Endothelial cell of umbilical vein (primary cell): ENCODE measurements at regions not wholly inside any gene's neighbourhood (a gene's known extent, or its start where the extent isn't known, plus 50 kb on each side); places are given as distances from the start of the nearest gene placed in this dataset.

ENCODE experiments used
- BruUV-seq: library from RNA; stranded (reverse); fragments of 400-500 nt; replicated peaks from 2 replicates; lab custom pipeline; 2021; lab: Mats Ljungman, UMichigan
- CTCF ChIA-PET: fragments of 300-600, 350-600 bp; sonication (Branson Sonifier 250); formaldehyde crosslinking; loops from one replicate; lab custom pipeline; 2021; ENCODE audit warnings: antibody characterized with exemption, inconsistent platforms; lab: Charles Lee
- POLR2A ChIA-PET: fragments of 300-600, 350-600 bp; sonication (Branson Sonifier 250); formaldehyde crosslinking; loops from one replicate; lab custom pipeline; 2021; ENCODE audit warnings: antibody characterized with exemption, inconsistent platforms; lab: Charles Lee
- DNase-seq: peaks from one replicate; pipeline ENCODE4 v3.0.0-alpha.2; 2011; ENCODE audit warnings: low read depth, low spot score
- FAIRE-seq: peaks from 2 replicates; lab custom pipeline; 2011; peaks lifted over from hg19 to GRCh38; lab: Jason Lieb, UNC
- H2AFZ ChIP-seq: 2 replicates; pipeline ENCODE4 v1.6.0; 2012; ENCODE audit warnings: low read depth, low read length, control low read depth, inconsistent platforms
- H3K27ac ChIP-seq: 2 replicates; pipeline ENCODE4 v1.5.1; 2011; ENCODE audit warnings: low read depth, mild to moderate bottlenecking, control low read depth, low read length, moderate library complexity; ENCODE audit not compliant: insufficient read depth
- H3K27me3 ChIP-seq, 2 experiments: 2 replicates each; pipeline versions ENCODE4 v1.6.0 to v1.6.1; 2011; ENCODE audit warnings: low read length in 2 of 2, mixed read lengths in 1 of 2; ENCODE audit not compliant: control insufficient read depth in 2 of 2, insufficient read depth in 2 of 2
- H3K36me3 ChIP-seq, 2 experiments: 2 replicates in 1 of 2; 3 replicates in 1 of 2; pipeline ENCODE4 v1.5.1; 2011; ENCODE audit warnings: low read length in 2 of 2, mild to moderate bottlenecking in 1 of 2, moderate library complexity in 1 of 2; ENCODE audit not compliant: control insufficient read depth in 2 of 2, insufficient read depth in 2 of 2; ENCODE audit errors: extremely low read depth in 1 of 2
- H3K4me1 ChIP-seq: 3 replicates; pipeline ENCODE4 v1.5.1; 2011; ENCODE audit warnings: mild to moderate bottlenecking, low read length; ENCODE audit not compliant: control insufficient read depth, insufficient read depth; ENCODE audit errors: extremely low read depth
- H3K4me2 ChIP-seq: 2 replicates; pipeline ENCODE4 v1.6.1; 2011; ENCODE audit warnings: low read length, control low read depth, mixed read lengths; ENCODE audit not compliant: insufficient read depth
- H3K4me3 ChIP-seq, 3 experiments: fragments of 200-600 bp in 1 of 3; sonication (generic), shearing (Covaris generic) in 1 of 3; replicated peaks in 1 of 3; 2 replicates each; pipeline ENCODE4 v1.5.1; 2011 to 2016; ENCODE audit warnings: control low read depth in 3 of 3, low read length in 3 of 3, mild to moderate bottlenecking in 2 of 3, inconsistent platforms in 1 of 3, low read depth in 1 of 3, moderate library complexity in 1 of 3; ENCODE audit not compliant: insufficient read depth in 1 of 3
- H3K79me2 ChIP-seq: 2 replicates; pipeline ENCODE4 v1.6.0; 2012; ENCODE audit warnings: low read length, inconsistent platforms; ENCODE audit not compliant: control insufficient read depth, insufficient read depth
- H3K9ac ChIP-seq: replicated peaks from 2 replicates; pipeline ENCODE3; 2011; ENCODE audit warnings: low read length, control low read depth; ENCODE audit not compliant: insufficient read depth; ENCODE audit errors: extremely low read depth
- H3K9me1 ChIP-seq: replicated peaks from 3 replicates; pipeline ENCODE4 v1.6.0; 2011; ENCODE audit warnings: mild to moderate bottlenecking, low read length; ENCODE audit not compliant: control insufficient read depth, insufficient read depth; ENCODE audit errors: extremely low read depth
- H3K9me3 ChIP-seq: replicated peaks from 2 replicates; pipeline ENCODE4 v1.5.1; 2012; ENCODE audit warnings: low read length, inconsistent platforms; ENCODE audit not compliant: control insufficient read depth, insufficient read depth
- H4K20me1 ChIP-seq: replicated peaks from 2 replicates; pipeline ENCODE3; 2011; ENCODE audit warnings: mild to moderate bottlenecking, low read length; ENCODE audit not compliant: control insufficient read depth, insufficient read depth; ENCODE audit errors: extremely low read depth
- EZH2 ChIP-seq: IDR thresholded peaks from 2 replicates; pipeline ENCODE4 v1.6.1; 2012; ENCODE audit warnings: borderline replicate concordance, low read depth, mild to moderate bottlenecking, moderate library complexity, low read length, inconsistent platforms; ENCODE audit not compliant: severe bottlenecking
- FOS ChIP-seq: IDR thresholded peaks from 2 replicates; pipeline ENCODE4 v1.6.1; 2011; ENCODE audit warnings: mild to moderate bottlenecking, low read length, moderate library complexity, borderline replicate concordance; ENCODE audit not compliant: insufficient read depth
- GATA2 ChIP-seq: IDR thresholded peaks from 2 replicates; pipeline ENCODE4 v1.7.0; 2011; ENCODE audit warnings: low read depth, mild to moderate bottlenecking, moderate library complexity, mixed read lengths, low read length; ENCODE audit not compliant: insufficient read length, insufficient read depth
- JUN ChIP-seq: IDR thresholded peaks from 2 replicates; pipeline ENCODE4 v1.6.1; 2011; ENCODE audit warnings: borderline replicate concordance, low read depth; ENCODE audit not compliant: insufficient read length, insufficient read depth
- MYC ChIP-seq: IDR thresholded peaks from one replicate; pipeline ENCODE4 v1.6.1; 2011; ENCODE audit warnings: mild to moderate bottlenecking, low read depth, low read length
- POLR2A ChIP-seq: IDR thresholded peaks from 2 replicates; pipeline ENCODE4 v1.6.1; 2012; ENCODE audit warnings: low read depth, mild to moderate bottlenecking, control low read depth, low read length
- POLR2AphosphoS5 ChIP-seq: IDR thresholded peaks from 2 replicates; pipeline ENCODE4 v1.6.1; 2012; ENCODE audit warnings: low read depth, mild to moderate bottlenecking, control low read depth, low read length, moderate library complexity; ENCODE audit not compliant: insufficient read depth
- dilution Hi-C: fragments of 300-500 bp; cut with MboI; formaldehyde crosslinking; loops from one replicate; pipeline ENCODE4 v1.15.0; 2019; ENCODE audit warnings: low sequenced_read_pairs; ENCODE audit not compliant: extremely low pct_ligation_motif_present
- intact Hi-C: fragments of 100-400 bp; cut with micrococcal nuclease; formaldehyde crosslinking; loops from one replicate; pipeline ENCODE4 v1.10.0; 2022
- TF ChIP-seq, protein P1 (sequence below), 2 donors: IDR thresholded peaks; 1 replicate in 1 of 2; 2 replicates in 1 of 2; pipeline ENCODE4 v1.5.1; 2011; ENCODE audit warnings: low read length in 2 of 2, mild to moderate bottlenecking in 2 of 2, moderate library complexity in 2 of 2, control low read depth in 1 of 2, inconsistent platforms in 1 of 2, low read depth in 1 of 2; ENCODE audit not compliant: insufficient read depth in 1 of 2; ENCODE audit errors: extremely low read depth in 1 of 2
- TF ChIP-seq, protein P2 (sequence below): IDR thresholded peaks from 2 replicates; pipeline ENCODE4 v1.6.1; 2011; ENCODE audit not compliant: insufficient read depth, insufficient read length

DNA sequence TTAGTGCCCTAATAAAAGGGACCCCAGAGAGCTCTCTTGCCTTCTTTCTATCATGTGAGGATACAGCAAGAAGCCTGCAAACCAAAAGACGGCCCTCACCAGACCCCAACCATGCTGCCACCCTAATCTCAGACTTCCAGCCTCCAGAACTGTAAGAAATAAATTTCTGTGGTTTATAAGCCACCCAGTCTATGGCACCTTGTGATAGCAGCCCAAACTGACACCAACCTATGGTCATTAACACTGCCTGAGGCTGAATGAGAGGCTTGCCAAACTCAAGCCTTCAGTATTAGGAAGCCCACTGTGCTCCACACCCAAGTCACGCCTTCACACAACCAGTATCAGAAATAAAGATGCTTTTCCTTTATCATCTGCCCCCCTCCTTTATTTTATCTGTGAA lies 127.3 kb upstream of the KLF3 start:
- intact Hi-C loops (no loop called here), dilution Hi-C loops (no loop called here)
- POLR2A ChIA-PET = no interaction called here
- BruUV-seq = no TSS peak
- FAIRE-seq = no peak
- Histone ChIP-seq H3K9ac (no peak overlapping the region), H3K4me1 (no peaks in the 10 kb centered on the region), H3K36me3 (no peaks in the 10 kb centered on the region), H3K4me3 (no peak overlapping the region), H3K27me3 (peaks cover 0 to 4% of the 10 kb centered on the region in 2 experiments), H3K79me2 (no peaks in the 10 kb centered on the region), H3K9me1 (no peaks in the 10 kb centered on the region), H3K4me2 (no peak overlapping the region), H4K20me1 (no peaks in the 10 kb centered on the region), H2AFZ (no peak overlapping the region), H3K9me3 (no peaks in the 10 kb centered on the region), H3K27ac (no peak overlapping the region)
- DNase-seq = no peak
- TF ChIP-seq EZH2 (no peak), JUN (no peak), MYC (no peak), POLR2AphosphoS5 (no peak), GATA2 (no peak), POLR2A (no peak), FOS (no peak)
- TF ChIP-seq, protein P1, sequence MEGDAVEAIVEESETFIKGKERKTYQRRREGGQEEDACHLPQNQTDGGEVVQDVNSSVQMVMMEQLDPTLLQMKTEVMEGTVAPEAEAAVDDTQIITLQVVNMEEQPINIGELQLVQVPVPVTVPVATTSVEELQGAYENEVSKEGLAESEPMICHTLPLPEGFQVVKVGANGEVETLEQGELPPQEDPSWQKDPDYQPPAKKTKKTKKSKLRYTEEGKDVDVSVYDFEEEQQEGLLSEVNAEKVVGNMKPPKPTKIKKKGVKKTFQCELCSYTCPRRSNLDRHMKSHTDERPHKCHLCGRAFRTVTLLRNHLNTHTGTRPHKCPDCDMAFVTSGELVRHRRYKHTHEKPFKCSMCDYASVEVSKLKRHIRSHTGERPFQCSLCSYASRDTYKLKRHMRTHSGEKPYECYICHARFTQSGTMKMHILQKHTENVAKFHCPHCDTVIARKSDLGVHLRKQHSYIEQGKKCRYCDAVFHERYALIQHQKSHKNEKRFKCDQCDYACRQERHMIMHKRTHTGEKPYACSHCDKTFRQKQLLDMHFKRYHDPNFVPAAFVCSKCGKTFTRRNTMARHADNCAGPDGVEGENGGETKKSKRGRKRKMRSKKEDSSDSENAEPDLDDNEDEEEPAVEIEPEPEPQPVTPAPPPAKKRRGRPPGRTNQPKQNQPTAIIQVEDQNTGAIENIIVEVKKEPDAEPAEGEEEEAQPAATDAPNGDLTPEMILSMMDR (IDR thresholded peaks at IDR 0.05; ENCODE audit: extremely low read depth in 1 of 2, insufficient read depth in 1 of 2, low read depth in 1 of 2, low read length in 2 of 2) = no peak
- TF ChIP-seq, protein P2, sequence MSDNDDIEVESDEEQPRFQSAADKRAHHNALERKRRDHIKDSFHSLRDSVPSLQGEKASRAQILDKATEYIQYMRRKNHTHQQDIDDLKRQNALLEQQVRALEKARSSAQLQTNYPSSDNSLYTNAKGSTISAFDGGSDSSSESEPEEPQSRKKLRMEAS = no peak
- CTCF ChIA-PET = no interaction called here
